ENCODE measurements at regions not wholly inside any gene's neighbourhood (a gene's known extent, or its start where the extent isn't known, plus 50 kb on each side); places are given as distances from the start of the nearest gene placed in this dataset.

GRCh38 chr5:40307920-40308319, 371.8 kb upstream of the PTGER4 start:
- TF ChIP-seq POLR2A (IDR thresholded peaks at IDR 0.05) (no peak), CTCF (IDR thresholded peaks at IDR 0.05) (no peak)
